IMR-90 (cell line): ENCODE measurements at regions not wholly inside any gene's neighbourhood (a gene's known extent, or its start where the extent isn't known, plus 50 kb on each side); places are given as distances from the start of the nearest gene placed in this dataset.

ENCODE experiments used
- ATAC-seq: fragments of 200-7000 bp; cut with Tn5 transposase; 2 replicates; pipeline ENCODE4 v1.9.1; 2020; ENCODE audit warnings: low read depth, mild to moderate bottlenecking, moderate library complexity
- BruUV-seq: library from RNA; stranded (reverse); fragments of 400-500 nt; replicated peaks from 2 replicates; lab custom pipeline; 2021; lab: Mats Ljungman, UMichigan
- CTCF ChIA-PET: fragments of 300-600 bp; formaldehyde crosslinking; extraction: SDS; loops from one replicate; lab custom pipeline; 2021; ENCODE audit warnings: antibody characterized with exemption; lab: Yijun Ruan, JAX
- POLR2A ChIA-PET: fragments of 300-600 bp; sonication (Branson Sonifier 250); formaldehyde crosslinking; loops from one replicate; lab custom pipeline; 2022; ENCODE audit warnings: antibody characterized with exemption; ENCODE audit not compliant: unreplicated experiment; lab: Charles Lee
- DNase-seq: peaks from one replicate; pipeline ENCODE4 v3.0.0; 2013
- H2AFZ ChIP-seq: replicated peaks from 2 replicates; pipeline ENCODE3; 2013; ENCODE audit warnings: low read length, mild to moderate bottlenecking; ENCODE audit not compliant: poor library complexity
- H2AK5ac ChIP-seq: 2 replicates; pipeline ENCODE4 v1.6.1; 2013; ENCODE audit warnings: low read depth, low read length, inconsistent platforms
- H2AK9ac ChIP-seq: replicated peaks from 2 replicates; pipeline ENCODE3; 2013; ENCODE audit warnings: mild to moderate bottlenecking, low read depth, low read length, moderate library complexity; ENCODE audit not compliant: poor library complexity
- H2BK120ac ChIP-seq: 2 replicates; pipeline ENCODE4 v1.6.1; 2013; ENCODE audit warnings: low read depth, low read length, inconsistent platforms
- H2BK15ac ChIP-seq: 3 replicates; pipeline ENCODE4 v1.6.1; 2013; ENCODE audit warnings: low read depth, low read length, inconsistent platforms
- H2BK20ac ChIP-seq: 2 replicates; pipeline ENCODE4 v1.6.1; 2013; ENCODE audit warnings: low read depth, mild to moderate bottlenecking, inconsistent platforms, low read length, moderate library complexity
- H2BK5ac ChIP-seq: 2 replicates; pipeline ENCODE4 v1.6.1; 2013; ENCODE audit warnings: mild to moderate bottlenecking, low read depth, low read length, inconsistent platforms; ENCODE audit not compliant: poor library complexity, severe bottlenecking
- H3K14ac ChIP-seq: replicated peaks from 2 replicates; pipeline ENCODE4 v1.6.1; 2013; ENCODE audit warnings: low read depth, low read length, inconsistent platforms
- H3K18ac ChIP-seq: 2 replicates; pipeline ENCODE4 v1.6.1; 2013; ENCODE audit warnings: low read depth, low read length, control low read depth
- H3K23ac ChIP-seq: 2 replicates; pipeline ENCODE4 v1.6.1; 2013; ENCODE audit warnings: low read depth, low read length, inconsistent platforms
- H3K27ac ChIP-seq: 2 replicates; pipeline ENCODE4 v1.5.1; 2013; ENCODE audit warnings: mild to moderate bottlenecking, control low read depth, low read length; ENCODE audit not compliant: insufficient read depth
- H3K27me3 ChIP-seq: 2 replicates; pipeline ENCODE4 v1.6.1; 2013; ENCODE audit warnings: low read length; ENCODE audit not compliant: control insufficient read depth, insufficient read depth
- H3K36me3 ChIP-seq: 2 replicates; pipeline ENCODE4 v1.6.1; 2013; ENCODE audit warnings: low read length, mixed read lengths; ENCODE audit not compliant: control insufficient read depth, insufficient read depth
- H3K4ac ChIP-seq: 2 replicates; pipeline ENCODE4 v1.6.1; 2013; ENCODE audit warnings: low read depth, low read length, inconsistent platforms
- H3K4me1 ChIP-seq: 2 replicates; pipeline ENCODE4 v1.6.1; 2013; ENCODE audit warnings: low read length, mixed read lengths; ENCODE audit not compliant: control insufficient read depth, insufficient read depth
- H3K4me2 ChIP-seq: 2 replicates; pipeline ENCODE4 v1.6.1; 2013; ENCODE audit warnings: low read depth, mild to moderate bottlenecking, control low read depth, low read length, moderate library complexity
- H3K4me3 ChIP-seq: 2 replicates; pipeline ENCODE4 v1.5.1; 2013; ENCODE audit warnings: low read depth, mild to moderate bottlenecking, control low read depth, low read length, moderate library complexity; ENCODE audit not compliant: insufficient read depth
- H3K56ac ChIP-seq: 2 replicates; pipeline ENCODE4 v1.6.1; 2013; ENCODE audit warnings: low read length, inconsistent platforms; ENCODE audit not compliant: insufficient read depth; ENCODE audit errors: extremely low read depth
- H3K79me1 ChIP-seq, 2 experiments: 2 replicates each; pipeline ENCODE4 v1.6.1; 2013; ENCODE audit warnings: low read length in 2 of 2, inconsistent platforms in 1 of 2, low read depth in 1 of 2
- H3K9ac ChIP-seq: 2 replicates; pipeline ENCODE4 v1.6.1; 2013; ENCODE audit warnings: low read depth, low read length, control low read depth
- H3K9me1 ChIP-seq: 2 replicates; pipeline ENCODE4 v1.6.1; 2013; ENCODE audit warnings: low read length, inconsistent platforms; ENCODE audit not compliant: insufficient read depth
- H3K9me3 ChIP-seq: 2 replicates; pipeline ENCODE4 v1.6.1; 2013; ENCODE audit warnings: low read length; ENCODE audit not compliant: control insufficient read depth, insufficient read depth
- H4K20me1 ChIP-seq: 2 replicates; pipeline ENCODE4 v1.6.1; 2013; ENCODE audit warnings: low read length, inconsistent platforms; ENCODE audit not compliant: insufficient read depth
- H4K5ac ChIP-seq: 2 replicates; pipeline ENCODE4 v1.6.1; 2013; ENCODE audit warnings: mild to moderate bottlenecking, low read depth, low read length, control low read depth
- H4K8ac ChIP-seq, 2 experiments: 2 replicates each; pipeline ENCODE4 v1.6.1; 2013; ENCODE audit warnings: low read depth in 2 of 2, low read length in 2 of 2, control low read depth in 1 of 2, inconsistent platforms in 1 of 2
- H4K91ac ChIP-seq: 2 replicates; pipeline ENCODE4 v1.6.1; 2013; ENCODE audit warnings: low read depth, low read length, inconsistent platforms; ENCODE audit not compliant: insufficient read depth
- BHLHE40 ChIP-seq: fragments of 150-350 bp; IDR thresholded peaks from 2 replicates; pipeline ENCODE4 v1.6.1; 2016; ENCODE audit warnings: mild to moderate bottlenecking, low read depth, low read length
- CEBPB ChIP-seq: IDR thresholded peaks from 2 replicates; pipeline ENCODE4 v1.6.1; 2012; ENCODE audit warnings: low read depth, low read length, improper control_type of control experiment
- CHD1 ChIP-seq: IDR thresholded peaks from 2 replicates; pipeline ENCODE4 v1.6.1; 2012; ENCODE audit warnings: low read depth, low read length, improper control_type of control experiment
- CTCF ChIP-seq: conservative IDR thresholded peaks from 2 replicates; pipeline ENCODE4 v1.5.1; 2012; ENCODE audit warnings: mild to moderate bottlenecking, low read depth, low read length, improper control_type of control experiment
- ELK1 ChIP-seq: fragments of 150-350 bp; IDR thresholded peaks from 2 replicates; pipeline ENCODE4 v1.6.1; 2016; ENCODE audit warnings: low read depth, mild to moderate bottlenecking, low read length, moderate library complexity, borderline replicate concordance
- FOS ChIP-seq: fragments of 150-350 bp; IDR thresholded peaks from 2 replicates; pipeline ENCODE4 v1.6.1; 2016; ENCODE audit warnings: low read depth, low read length
- MAFK ChIP-seq: IDR thresholded peaks from 2 replicates; pipeline ENCODE4 v1.6.1; 2012; ENCODE audit warnings: low read depth, low read length, improper control_type of control experiment
- MAZ ChIP-seq: IDR thresholded peaks from 2 replicates; pipeline ENCODE4 v1.6.1; 2012; ENCODE audit warnings: low read depth, mild to moderate bottlenecking, low read length, improper control_type of control experiment, moderate library complexity, borderline replicate concordance
- MXI1 ChIP-seq: IDR thresholded peaks from 2 replicates; pipeline ENCODE4 v1.6.1; 2012; ENCODE audit warnings: low read depth, mild to moderate bottlenecking, low read length, moderate library complexity, borderline replicate concordance
- NFE2L2 ChIP-seq: fragments of 150-350 bp; IDR thresholded peaks from 2 replicates; pipeline ENCODE4 v1.6.1; 2016; ENCODE audit warnings: low read depth, mild to moderate bottlenecking, low read length
- POLR2A ChIP-seq: IDR thresholded peaks from 2 replicates; pipeline ENCODE4 v1.6.1; 2012; ENCODE audit warnings: mild to moderate bottlenecking, low read depth, low read length
- RAD21 ChIP-seq: IDR thresholded peaks from 2 replicates; pipeline ENCODE4 v1.6.1; 2012; ENCODE audit warnings: low read length, improper control_type of control experiment
- RCOR1 ChIP-seq: IDR thresholded peaks from 2 replicates; pipeline ENCODE4 v1.6.1; 2012; ENCODE audit warnings: mild to moderate bottlenecking, low read length, improper control_type of control experiment; ENCODE audit not compliant: insufficient replicate concordance
- SMC3 ChIP-seq: fragments of 150-350 bp; IDR thresholded peaks from 2 replicates; pipeline ENCODE4 v1.6.1; 2016; ENCODE audit warnings: low read depth, mild to moderate bottlenecking, antibody characterized with exemption, low read length, moderate library complexity
- USF2 ChIP-seq: fragments of 150-350 bp; IDR thresholded peaks from 2 replicates; pipeline ENCODE4 v1.6.1; 2017; ENCODE audit warnings: mild to moderate bottlenecking, antibody characterized with exemption, low read length, low read depth
- WGBS, 2 experiments: methylation state at CpG; one replicate each; pipeline versions ENCODE4 v1.1.5 to v1.1.7; 2013; ENCODE audit warnings: missing lambda C conversion rate in 2 of 2; ENCODE audit not compliant: insufficient read length in 1 of 2; ENCODE audit errors: extremely low coverage in 2 of 2; 5-methylcytosine and 5-hydroxymethylcytosine counted together
- dilution Hi-C: fragments of 300-500 bp; cut with HindIII; formaldehyde crosslinking; loops from one replicate; pipeline ENCODE4 v1.14.3; 2018; ENCODE audit warnings: low sequenced_read_pairs; ENCODE audit not compliant: unreplicated experiment
- in situ Hi-C: fragments of 300-500 bp; cut with MboI; formaldehyde crosslinking; loops from 3 replicates; pipeline ENCODE4 v1.14.3; 2019; ENCODE audit warnings: low sequenced_read_pairs, inconsistent platforms, mixed read lengths
- intact Hi-C: fragments of 100-400 bp; cut with micrococcal nuclease; formaldehyde crosslinking; loops from 2 replicates; pipeline ENCODE4 v1.10.0; 2022

GRCh38 chr16:52963855-52964242 is 88.8 kb downstream of the CHD9NB start:
- Histone ChIP-seq H3K18ac (no peak overlapping the region), H4K8ac (no peak overlapping the region), H2BK15ac (no peak overlapping the region), H3K79me1 (no peaks in the 10 kb centered on the region), H3K23ac (no peak overlapping the region), H3K14ac (no peak overlapping the region), H3K9me3 (no peaks in the 10 kb centered on the region), H2BK20ac (no peak overlapping the region), H3K4me2 (no peak overlapping the region), H3K56ac (no peak overlapping the region), H4K20me1 (no peaks in the 10 kb centered on the region), H3K4me1 (no peaks in the 10 kb centered on the region), H3K4ac (no peak overlapping the region), H3K27ac (no peak overlapping the region), H4K91ac (no peak overlapping the region), H2BK5ac (no peak overlapping the region), H3K36me3 (no peaks in the 10 kb centered on the region), H4K5ac (no peak overlapping the region), H2BK120ac (no peak overlapping the region), H2AFZ (no peak overlapping the region), H3K9ac (no peak overlapping the region), H3K9me1 (no peaks in the 10 kb centered on the region), H2AK5ac (no peak overlapping the region), H2AK9ac (no peak overlapping the region), H3K4me3 (no peak overlapping the region), H3K27me3 (no peaks in the 10 kb centered on the region)
- dilution Hi-C loops (no loop called here), intact Hi-C loops (no loop called here), in situ Hi-C loops (no loop called here)
- DNase-seq (no peak), ATAC-seq (no peak)
- CTCF ChIA-PET: no interaction called here
- POLR2A ChIA-PET: no interaction called here
- TF ChIP-seq MXI1 (no peak), MAFK (no peak), NFE2L2 (no peak), SMC3 (no peak), BHLHE40 (no peak), CHD1 (no peak), POLR2A (no peak), CEBPB (no peak), RAD21 (no peak), ELK1 (no peak), FOS (no peak), MAZ (no peak), RCOR1 (no peak), CTCF (no peak), USF2 (no peak)
- WGBS, 2 experiments: 17% methylated on average over 1 of the region's 4 CpGs; no CpG with 5 or more reads in 1 of the 2 experiments
- BruUV-seq: no TSS peak
